NCI-H510A (cell line): ENCODE measurements at regions not wholly inside any gene's neighbourhood (a gene's known extent, or its start where the extent isn't known, plus 50 kb on each side); places are given as distances from the start of the nearest gene placed in this dataset.
"Not testable (repeated sequence)": the region's sequence is repeated elsewhere in the genome, so short reads cannot be mapped to it uniquely, and the experiment has no call there.

ENCODE experiments used
- DNase-seq: peaks from one replicate; lab custom pipeline; 2025; lab: John Stamatoyannopoulos, UW

GRCh38 chr4:189697675-189698245 lies 242.9 kb upstream of the FRG1 start:
- not testable (repeated sequence) for DNase-seq

GRCh38 chr4:189703000-189703399 lies 237.7 kb upstream of the FRG1 start:
- not testable (repeated sequence) for DNase-seq

GRCh38 chr4:189706821-189707220 lies 233.9 kb upstream of the FRG1 start:
- DNase-seq, result not testable (repeated sequence)

- not testable (repeated sequence) for DNase-seq
Observed at GRCh38 chr4:189707227-189707626, 233.4 kb upstream of the FRG1 start.

GRCh38 chr4:189711956-189712355 lies 228.7 kb upstream of the FRG1 start:
- not testable (repeated sequence) for DNase-seq

- DNase-seq, result not testable (repeated sequence)
Observed at GRCh38 chr4:189721016-189721993, 219.4 kb upstream of the FRG1 start.

GRCh38 chr4:189722324-189723003 lies 218.2 kb upstream of the FRG1 start:
- DNase-seq, result not testable (repeated sequence)

GRCh38 chr4:189727982-189728638 lies 212.6 kb upstream of the FRG1 start:
- not testable (repeated sequence) for DNase-seq

- not testable (repeated sequence) for DNase-seq
Observed at GRCh38 chr4:189731989-189732388, 208.7 kb upstream of the FRG1 start.

- not testable (repeated sequence) for DNase-seq
Observed at GRCh38 chr4:189733507-189733906, 207.2 kb upstream of the FRG1 start.

GRCh38 chr4:189734648-189735267 lies 205.9 kb upstream of the FRG1 start:
- not testable (repeated sequence) for DNase-seq

GRCh38 chr4:189736656-189737055 lies 204.0 kb upstream of the FRG1 start:
- not testable (repeated sequence) for DNase-seq

- not testable (repeated sequence) for DNase-seq
Observed at GRCh38 chr4:189740118-189740517, 200.6 kb upstream of the FRG1 start.

GRCh38 chr4:189740873-189741272 lies 199.8 kb upstream of the FRG1 start:
- no peak for DNase-seq

- not testable (repeated sequence) for DNase-seq
Observed at GRCh38 chr4:189753092-189753491, 187.6 kb upstream of the FRG1 start.

- no peak for DNase-seq
Observed at GRCh38 chr4:189763583-189763982, 177.1 kb upstream of the FRG1 start.

- no peak for DNase-seq
Observed at GRCh38 chr4:189765301-189765700, 175.4 kb upstream of the FRG1 start.

- no peak for DNase-seq
Observed at GRCh38 chr4:189765736-189766135, 174.9 kb upstream of the FRG1 start.

- no peak for DNase-seq
Observed at GRCh38 chr4:189767941-189768340, 172.7 kb upstream of the FRG1 start.

GRCh38 chr4:189769131-189769530 lies 171.5 kb upstream of the FRG1 start:
- no peak for DNase-seq

- DNase-seq, result no peak
Observed at GRCh38 chr4:189771696-189772361, 168.8 kb upstream of the FRG1 start.
